ENCODE measurements at regions not wholly inside any gene's neighbourhood (a gene's known extent, or its start where the extent isn't known, plus 50 kb on each side); places are given as distances from the start of the nearest gene placed in this dataset.
"Not testable (repeated sequence)": the region's sequence is repeated elsewhere in the genome, so short reads cannot be mapped to it uniquely, and the experiment has no call there.

GRCh38 chr2:87318814-87319491, 297.3 kb upstream of the PLGLB1 start:
- TF ChIP-seq EZH2 (IDR thresholded peaks at IDR 0.05; ENCODE audit: insufficient read depth, poor library complexity, severe bottlenecking); EZH2phosphoT487 (IDR thresholded peaks at IDR 0.05; ENCODE audit: insufficient read depth, low read depth): not testable (repeated sequence)
